NCI-H2196 (cell line): ENCODE measurements at regions not wholly inside any gene's neighbourhood (a gene's known extent, or its start where the extent isn't known, plus 50 kb on each side); places are given as distances from the start of the nearest gene placed in this dataset.
A peak's percentile ranks its signal among the peaks of the same experiment; 100 is the strongest.

ENCODE experiments used
- DNase-seq: peaks from one replicate; lab custom pipeline; 2025; ENCODE audit not compliant: unreplicated experiment; lab: John Stamatoyannopoulos, UW

DNA sequence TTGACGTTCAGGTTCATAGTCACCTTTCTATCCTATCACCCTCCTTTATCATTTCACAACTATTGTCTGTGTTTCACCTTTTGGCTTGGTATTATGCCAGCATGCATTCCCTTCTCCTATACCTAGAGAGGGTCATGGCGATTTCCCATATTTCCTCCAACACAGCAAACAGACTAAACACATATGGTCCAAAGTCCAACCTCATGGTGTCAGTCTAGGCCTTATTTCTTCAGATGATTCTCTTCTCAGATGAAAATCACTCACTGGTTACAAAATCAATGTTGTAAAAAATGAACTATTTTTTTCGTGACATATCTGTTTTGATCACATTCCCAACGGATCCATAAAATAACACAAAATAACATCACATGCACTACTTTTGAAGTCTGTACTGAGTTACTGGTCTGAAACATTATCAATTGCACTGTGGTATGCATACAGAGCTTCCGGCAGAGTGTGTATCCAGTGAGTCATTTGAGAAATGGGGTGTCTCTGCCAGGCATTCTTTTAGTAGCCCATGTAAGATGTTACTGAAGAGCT is 204.8 kb upstream of the GALNT5 start:
- no peak for DNase-seq

DNA sequence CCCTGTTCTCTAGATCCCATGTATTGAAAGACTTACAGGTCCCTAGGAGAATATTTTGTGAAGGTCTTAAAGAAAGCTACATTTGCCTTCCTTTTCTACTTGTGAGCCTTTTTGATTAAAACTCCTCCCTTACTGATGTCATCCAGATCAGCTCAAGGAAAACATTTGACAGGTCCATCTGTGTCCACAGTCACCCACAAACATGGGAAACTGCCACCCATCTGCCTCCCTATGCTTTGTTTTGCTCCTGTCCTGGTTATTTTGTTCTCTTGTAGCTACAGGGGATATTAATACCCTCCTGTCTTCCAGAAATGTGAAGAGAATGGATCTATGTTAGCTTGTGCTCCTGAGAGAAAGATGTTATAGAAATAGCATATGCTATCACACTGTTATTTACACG is 203.6 kb upstream of the GALNT5 start:
- DNase-seq: no peak

DNA sequence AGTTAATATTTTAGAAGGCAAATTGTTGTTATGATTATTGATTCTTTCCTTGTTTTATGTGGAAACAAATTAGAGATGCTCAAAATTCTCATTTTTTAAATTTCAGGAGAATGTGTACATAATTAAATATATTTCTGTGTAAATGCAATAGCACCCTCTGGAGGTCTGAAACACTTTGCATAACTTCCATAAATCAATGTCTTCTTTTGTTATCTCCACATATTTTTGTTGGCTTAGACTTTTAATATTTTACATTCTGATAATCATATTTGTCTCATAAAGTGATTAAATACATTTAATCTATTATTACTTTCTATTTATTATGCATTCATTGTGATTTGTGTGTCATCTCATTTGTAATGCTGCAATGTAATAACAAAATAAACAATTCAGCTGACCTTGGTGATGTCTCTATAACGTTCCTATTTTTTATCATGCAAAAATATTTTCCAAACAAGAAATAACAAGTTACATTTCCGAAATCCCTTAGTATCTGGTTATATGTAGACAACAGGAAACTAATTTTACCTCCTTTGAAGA is 201.8 kb upstream of the GALNT5 start:
- DNase-seq: peak; percentile 9

- no peak for DNase-seq
These were observed 201.3 kb upstream of the GALNT5 start for GRCh38 chr2:157056200-157056676.

DNA sequence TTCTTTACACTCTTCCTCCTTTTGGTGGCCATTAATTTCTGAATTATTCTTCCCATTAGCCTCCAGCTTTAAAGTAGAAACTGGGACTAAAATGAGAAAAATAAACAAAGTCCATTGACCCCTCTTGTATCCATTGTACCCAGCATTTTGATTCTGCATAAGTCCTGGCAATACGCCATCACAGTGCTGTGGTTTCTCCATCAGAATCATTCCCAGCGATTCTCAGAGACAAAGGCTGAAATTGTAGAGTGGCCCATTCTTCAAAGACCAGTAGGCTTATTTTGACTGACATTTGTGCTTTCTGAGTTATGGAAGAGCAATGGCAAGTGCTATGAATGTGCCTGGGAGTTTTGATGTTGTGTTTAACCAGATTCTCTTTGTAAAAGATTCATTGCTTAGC is 199.3 kb upstream of the GALNT5 start:
- DNase-seq: no peak

GRCh38 chr2:157059036-157059435 is 198.5 kb upstream of the GALNT5 start:
- no peak for DNase-seq

GRCh38 chr2:157061799-157062198 is 195.7 kb upstream of the GALNT5 start:
- DNase-seq: no peak

- no peak for DNase-seq
These were observed 189.9 kb upstream of the GALNT5 start for GRCh38 chr2:157067562-157067961.

- DNase-seq: no peak
These were observed 189.3 kb upstream of the GALNT5 start for GRCh38 chr2:157068237-157068636.

GRCh38 chr2:157075924-157076323 is 181.6 kb upstream of the GALNT5 start:
- DNase-seq: no peak

GRCh38 chr2:157076526-157077161 is 180.9 kb upstream of the GALNT5 start:
- no peak for DNase-seq

DNA sequence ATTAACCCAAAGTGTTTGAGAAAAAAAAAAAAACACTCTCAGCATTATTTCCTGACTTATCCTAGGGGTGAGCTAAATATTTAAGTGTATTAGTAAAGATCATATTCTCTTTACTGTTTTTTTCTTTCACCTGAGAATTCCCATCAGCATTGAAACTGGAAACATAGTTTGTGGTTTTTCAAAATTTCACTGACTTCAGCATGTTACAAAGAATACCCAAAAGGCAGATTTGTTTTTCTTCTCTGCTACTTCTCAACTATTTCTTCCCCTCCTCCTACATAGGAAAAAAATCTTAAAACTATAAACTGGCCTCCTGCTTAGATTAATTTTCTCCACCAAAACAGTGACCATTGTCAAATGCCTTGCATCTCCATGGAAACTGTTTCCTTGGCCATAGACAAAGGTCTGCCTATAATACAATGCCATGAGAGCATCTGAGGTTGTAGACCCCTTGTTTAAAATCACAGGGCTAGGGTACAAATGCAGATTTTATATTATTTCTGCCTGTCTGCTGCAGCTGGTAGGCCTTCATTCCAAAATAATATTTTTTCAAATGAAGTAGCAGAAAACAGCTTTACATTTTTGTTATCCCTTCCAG is 179.7 kb upstream of the GALNT5 start:
- no peak for DNase-seq

GRCh38 chr2:157082950-157083349 is 174.6 kb upstream of the GALNT5 start:
- DNase-seq: no peak

- no peak for DNase-seq
These were observed 172.0 kb upstream of the GALNT5 start for GRCh38 chr2:157085522-157085921.

- no peak for DNase-seq
These were observed 170.0 kb upstream of the GALNT5 start for GRCh38 chr2:157087373-157088002.

GRCh38 chr2:157093666-157094065 is 163.8 kb upstream of the GALNT5 start:
- no peak for DNase-seq

DNA sequence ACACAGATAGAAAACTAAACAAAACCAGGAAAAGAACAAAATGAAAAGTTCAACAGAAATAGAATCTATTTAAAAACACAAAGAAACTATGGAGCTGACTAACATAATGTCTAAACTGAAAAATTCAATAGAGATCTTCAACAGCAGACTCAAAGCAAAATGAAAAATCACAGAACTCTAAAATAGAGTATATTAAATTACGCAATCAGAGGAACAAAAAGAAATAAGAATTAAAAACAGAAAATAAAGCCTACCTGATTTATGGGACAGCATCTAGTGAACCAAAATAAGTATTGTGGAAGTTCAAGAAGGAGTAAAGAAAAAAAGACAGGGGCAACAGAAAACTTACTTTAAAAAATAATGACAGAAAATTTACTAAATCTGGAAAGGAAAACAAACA is 152.1 kb upstream of the GALNT5 start:
- no peak for DNase-seq

DNA sequence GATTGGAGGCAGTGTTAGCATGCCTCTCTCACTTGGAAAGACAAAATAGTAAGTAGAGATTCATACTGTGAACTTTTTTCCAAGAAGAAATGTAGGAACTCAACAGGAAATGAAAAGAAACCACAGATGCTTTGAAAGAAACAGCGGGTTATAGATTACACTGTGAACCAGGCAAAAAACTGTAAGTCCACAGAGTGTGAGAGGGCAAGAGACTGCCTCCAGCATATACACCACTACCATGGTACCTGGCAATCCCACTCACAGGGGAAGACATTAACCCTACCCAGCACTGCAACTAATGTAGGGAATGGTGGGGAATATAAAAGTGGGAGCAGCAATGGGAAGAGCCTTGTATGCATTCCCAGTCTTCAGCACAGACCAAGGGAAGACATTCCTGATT is 150.6 kb upstream of the GALNT5 start:
- DNase-seq: no peak

GRCh38 chr2:157107460-157107859 is 150.0 kb upstream of the GALNT5 start:
- no peak for DNase-seq

DNA sequence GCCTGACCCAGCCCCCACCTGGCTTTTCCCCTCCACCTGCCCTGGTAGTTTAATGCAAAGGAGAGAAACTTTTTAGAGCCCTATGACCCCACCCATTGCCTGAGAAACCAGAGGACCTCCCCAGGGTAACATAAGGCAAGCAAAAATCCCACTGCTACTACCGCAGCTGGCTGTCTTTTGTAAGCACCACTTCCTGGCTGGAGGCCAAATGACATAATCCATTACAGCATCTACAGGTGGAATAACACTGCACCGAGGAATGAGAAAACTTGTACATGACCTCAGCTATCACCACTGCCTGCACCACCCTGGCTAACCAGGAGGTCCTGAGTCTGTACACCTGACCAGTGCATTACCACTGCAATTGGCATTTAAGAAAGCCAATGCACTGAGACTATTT is 149.6 kb upstream of the GALNT5 start:
- peak; percentile 36 for DNase-seq

DNA sequence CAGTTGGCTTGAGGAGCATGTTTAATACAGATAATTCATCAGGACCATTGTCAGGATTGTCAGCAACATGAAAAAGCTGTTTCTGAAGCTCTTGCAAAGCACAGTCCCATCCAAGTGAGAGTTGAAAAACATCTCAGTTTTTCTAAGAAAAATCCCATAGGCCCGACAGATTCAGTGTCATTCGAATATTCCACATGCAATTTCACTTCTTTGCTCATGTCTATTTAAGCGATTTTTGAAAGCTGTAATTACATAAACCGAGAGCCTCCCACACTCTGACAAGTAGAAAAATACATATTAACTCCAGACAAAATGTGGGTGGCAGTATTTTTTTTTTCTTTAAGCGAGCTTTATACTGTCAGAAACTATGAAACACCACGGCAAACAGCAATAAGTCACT is 134.7 kb upstream of the GALNT5 start:
- DNase-seq: no peak

- DNase-seq: no peak
These were observed 132.8 kb upstream of the GALNT5 start for GRCh38 chr2:157124731-157125130.
